H9 (cell line): ENCODE measurements at regions not wholly inside any gene's neighbourhood (a gene's known extent, or its start where the extent isn't known, plus 50 kb on each side); places are given as distances from the start of the nearest gene placed in this dataset.

Source experiments
- DNase-seq: peaks from one replicate; pipeline ENCODE4 v3.0.0-alpha.2; 2017
- H2AFZ ChIP-seq: one replicate; pipeline ENCODE4 v1.6.1; 2013; ENCODE audit warnings: mild to moderate bottlenecking, low read length, control low read depth, moderate library complexity
- H2AK5ac ChIP-seq: 2 replicates; pipeline ENCODE4 v1.6.1; 2013; ENCODE audit warnings: low read length, control low read depth, mixed read lengths; ENCODE audit not compliant: insufficient read length
- H2BK120ac ChIP-seq: one replicate; pipeline ENCODE4 v1.6.1; 2013; ENCODE audit warnings: low read depth, mild to moderate bottlenecking, low read length, control low read depth, inconsistent platforms; ENCODE audit not compliant: poor library complexity, severe bottlenecking
- H2BK12ac ChIP-seq: 2 replicates; pipeline ENCODE4 v1.6.1; 2013; ENCODE audit warnings: low read length, control low read depth, mixed read lengths, low read depth; ENCODE audit not compliant: insufficient read length
- H2BK15ac ChIP-seq: 2 replicates; pipeline ENCODE4 v1.6.1; 2013; ENCODE audit warnings: low read depth, low read length, control low read depth
- H2BK20ac ChIP-seq: one replicate; pipeline ENCODE4 v1.6.1; 2013; ENCODE audit warnings: low read depth, mild to moderate bottlenecking, low read length, control low read depth, inconsistent platforms; ENCODE audit not compliant: poor library complexity, severe bottlenecking
- H2BK5ac ChIP-seq: 2 replicates; pipeline ENCODE4 v1.6.1; 2013; ENCODE audit warnings: low read length, control low read depth, mixed read lengths; ENCODE audit not compliant: insufficient read length
- H3K14ac ChIP-seq: 2 replicates; pipeline ENCODE4 v1.6.1; 2013; ENCODE audit warnings: low read length, control low read depth; ENCODE audit not compliant: insufficient read depth
- H3K18ac ChIP-seq: 2 replicates; pipeline ENCODE4 v1.6.1; 2013; ENCODE audit warnings: low read depth, mild to moderate bottlenecking, mixed read lengths, low read length, control low read depth; ENCODE audit not compliant: insufficient read length
- H3K23ac ChIP-seq: 2 replicates; pipeline ENCODE4 v1.6.1; 2013; ENCODE audit warnings: low read length, control low read depth, mixed read lengths, low read depth; ENCODE audit not compliant: insufficient read length
- H3K23me2 ChIP-seq: 2 replicates; pipeline ENCODE4 v1.6.1; 2013; ENCODE audit warnings: low read depth, mild to moderate bottlenecking, mixed read lengths, low read length, control low read depth; ENCODE audit not compliant: insufficient read length, poor library complexity, severe bottlenecking
- H3K27ac ChIP-seq: 2 replicates; pipeline ENCODE4 v1.5.1; 2013; ENCODE audit warnings: low read length, control low read depth, mixed read lengths, low read depth; ENCODE audit not compliant: insufficient read length
- H3K27me3 ChIP-seq: 2 replicates; pipeline ENCODE4 v1.6.1; 2013; ENCODE audit warnings: low read length, control low read depth, inconsistent platforms; ENCODE audit not compliant: insufficient read depth
- H3K4ac ChIP-seq: 2 replicates; pipeline ENCODE4 v1.6.1; 2013; ENCODE audit warnings: low read depth, mild to moderate bottlenecking, control low read depth, inconsistent platforms, low read length, moderate library complexity
- H3K4me1 ChIP-seq: 2 replicates; pipeline ENCODE4 v1.6.1; 2013; ENCODE audit warnings: low read length, control low read depth, inconsistent platforms; ENCODE audit not compliant: insufficient read depth
- H3K4me2 ChIP-seq: 2 replicates; pipeline ENCODE4 v1.6.1; 2013; ENCODE audit warnings: low read length, control low read depth, mixed read lengths; ENCODE audit not compliant: insufficient read length, insufficient read depth
- H3K56ac ChIP-seq: 2 replicates; pipeline ENCODE4 v1.6.1; 2013; ENCODE audit warnings: low read depth, mild to moderate bottlenecking, mixed read lengths, low read length, control low read depth; ENCODE audit not compliant: insufficient read length
- H3K79me1 ChIP-seq: 2 replicates; pipeline ENCODE4 v1.6.1; 2013; ENCODE audit warnings: low read depth, mild to moderate bottlenecking, moderate library complexity, low read length, control low read depth, inconsistent platforms; ENCODE audit not compliant: insufficient read depth, poor library complexity, severe bottlenecking
- H3K79me2 ChIP-seq: 2 replicates; pipeline ENCODE4 v1.6.1; 2013; ENCODE audit warnings: low read length, control low read depth, inconsistent platforms; ENCODE audit not compliant: insufficient read depth
- H3K9ac ChIP-seq: 2 replicates; pipeline ENCODE4 v1.6.1; 2013; ENCODE audit warnings: low read length, control low read depth, mixed read lengths; ENCODE audit not compliant: insufficient read length; ENCODE audit errors: extremely low read depth
- H3K9me3 ChIP-seq: one replicate; pipeline ENCODE4 v1.6.1; 2013; ENCODE audit warnings: low read depth, low read length, inconsistent platforms; ENCODE audit not compliant: control insufficient read depth
- H3T11ph ChIP-seq: one replicate; pipeline ENCODE4 v1.6.1; 2013; ENCODE audit warnings: mild to moderate bottlenecking, low read length, control low read depth, inconsistent platforms
- H4K20me1 ChIP-seq: one replicate; pipeline ENCODE4 v1.6.1; 2013; ENCODE audit not compliant: control insufficient read depth, insufficient read length, insufficient read depth
- H4K5ac ChIP-seq: 2 replicates; pipeline ENCODE4 v1.6.1; 2013; ENCODE audit warnings: low read depth, mild to moderate bottlenecking, mixed read lengths, low read length, control low read depth; ENCODE audit not compliant: insufficient read length
- H4K8ac ChIP-seq: replicated peaks from 2 replicates; pipeline ENCODE4 v1.6.1; 2013; ENCODE audit warnings: low read length, control low read depth, mixed read lengths, low read depth; ENCODE audit not compliant: insufficient read length
- H4K91ac ChIP-seq: 2 replicates; pipeline ENCODE4 v1.6.1; 2013; ENCODE audit warnings: low read depth, mild to moderate bottlenecking, moderate library complexity, mixed read lengths, low read length, control low read depth; ENCODE audit not compliant: insufficient read length
- H3K27ac Mint-ChIP-seq, 3 experiments: 2 replicates in 2 of 3; 3 replicates in 1 of 3; pipeline ENCODE4 v1.8.0; 2020 to 2021; ENCODE audit warnings: mixed read lengths in 3 of 3, mild to moderate bottlenecking in 1 of 3, moderate library complexity in 1 of 3
- H3K27me3 Mint-ChIP-seq: 2 replicates; pipeline ENCODE4 v1.8.0; 2021; ENCODE audit warnings: low read depth, mild to moderate bottlenecking, moderate library complexity, mixed read lengths
- H3K36me3 Mint-ChIP-seq, 3 experiments: 2 replicates in 2 of 3; 3 replicates in 1 of 3; pipeline ENCODE4 v1.8.0; 2020 to 2021; ENCODE audit warnings: low read depth in 3 of 3, mixed read lengths in 3 of 3; ENCODE audit not compliant: insufficient read depth in 1 of 3
- H3K4me1 Mint-ChIP-seq, 2 experiments: 2 replicates each; pipeline ENCODE4 v1.8.0; 2020; ENCODE audit warnings: mixed read lengths in 2 of 2
- H3K4me3 Mint-ChIP-seq, 2 experiments: 2 replicates in 1 of 2; 3 replicates in 1 of 2; pipeline ENCODE4 v1.8.0; 2020 to 2021; ENCODE audit warnings: mild to moderate bottlenecking in 2 of 2, mixed read lengths in 2 of 2, moderate library complexity in 1 of 2
- H3K9me3 Mint-ChIP-seq, 2 experiments: 2 replicates in 1 of 2; 3 replicates in 1 of 2; pipeline ENCODE4 v1.8.0; 2020; ENCODE audit warnings: mild to moderate bottlenecking in 2 of 2, mixed read lengths in 2 of 2, moderate library complexity in 1 of 2
- CTCF ChIP-seq: fragments of 200-600 bp; sonication (generic); conservative IDR thresholded peaks from 3 replicates; pipeline ENCODE4 v1.8.0; 2021; ENCODE audit warnings: antibody characterized with exemption, mild to moderate bottlenecking

GRCh38 chr1:103218369-103218768 is 110.0 kb upstream of the COL11A1 start:
- Histone ChIP-seq H3K79me1 (no peaks in the 10 kb centered on the region), H2BK5ac (no peak overlapping the region), H2BK120ac (no peak overlapping the region), H4K20me1 (no peaks in the 10 kb centered on the region), H3K56ac (no peak overlapping the region), H3K27ac (no peak overlapping the region), H2AFZ (no peak overlapping the region), H3K18ac (no peak overlapping the region), H3K4ac (no peak overlapping the region), H3K4me1 (no peaks in the 10 kb centered on the region), H3K9me3 (no peaks in the 10 kb centered on the region), H3K23me2 (no peaks in the 10 kb centered on the region), H3T11ph (no peak overlapping the region), H3K9ac (no peak overlapping the region), H2BK12ac (no peak overlapping the region), H3K79me2 (no peaks in the 10 kb centered on the region), H3K27me3 (no peaks in the 10 kb centered on the region), H2BK20ac (no peak overlapping the region), H3K14ac (no peak overlapping the region), H2AK5ac (no peak overlapping the region), H4K8ac (no peak overlapping the region), H4K5ac (no peak overlapping the region), H3K4me2 (no peak overlapping the region), H4K91ac (no peak overlapping the region), H2BK15ac (no peak overlapping the region), H3K23ac (no peak overlapping the region)
- H3K4me3 Mint-ChIP-seq: no peak overlapping the region
- TF ChIP-seq CTCF: no peak
- no peaks in the 10 kb centered on the region; a peak in 1 of 5 replicates for H3K9me3 Mint-ChIP-seq
- H3K36me3 Mint-ChIP-seq: no peaks in the 10 kb centered on the region
- H3K27me3 Mint-ChIP-seq: no peaks in the 10 kb centered on the region
- H3K27ac Mint-ChIP-seq: no peak overlapping the region
- H3K4me1 Mint-ChIP-seq: no peaks in the 10 kb centered on the region
- no peak for DNase-seq
